ENCODE measurements at regions not wholly inside any gene's neighbourhood (a gene's known extent, or its start where the extent isn't known, plus 50 kb on each side); places are given as distances from the start of the nearest gene placed in this dataset.
A peak's percentile ranks its signal among the peaks of the same experiment; 100 is the strongest.

- TF ChIP-seq ZNF274 (IDR thresholded peaks at IDR 0.05; ENCODE audit: low read depth, low read length) = no peak
- H3K4me3 ChIP-seq (ENCODE audit: low read length) = no peak overlapping the region
These were observed 59.5 kb downstream of the PTGS2 start for GRCh38 chr1:186620566-186621350.

- H3K4me3 ChIP-seq (ENCODE audit: low read length) = peak overlapping the region; percentile 64
These were observed 61.6 kb downstream of the PTGS2 start for GRCh38 chr1:186618401-186619170.

GRCh38 chr1:186617926-186618325 lies 62.3 kb downstream of the PTGS2 start:
- TF ChIP-seq ZNF274 (IDR thresholded peaks at IDR 0.05; ENCODE audit: low read depth, low read length) = no peak
- H3K4me3 ChIP-seq (ENCODE audit: low read length) = no peak overlapping the region; the same call in 1 of the 2 replicates

More at GRCh38 chr1:186618401-186619170, 61.6 kb downstream of the PTGS2 start:
- TF ChIP-seq ZNF274 (IDR thresholded peaks at IDR 0.05; ENCODE audit: low read depth, low read length) = no peak

- TF ChIP-seq ZNF274 (IDR thresholded peaks at IDR 0.05; ENCODE audit: low read depth, low read length) = no peak
- no peak overlapping the region for H3K4me3 ChIP-seq (ENCODE audit: low read length)
These were observed 63.7 kb downstream of the PTGS2 start for GRCh38 chr1:186616511-186616910.

GRCh38 chr1:186615332-186615731 lies 64.9 kb downstream of the PTGS2 start:
- no peak overlapping the region for H3K4me3 ChIP-seq (ENCODE audit: low read length)
- TF ChIP-seq ZNF274 (IDR thresholded peaks at IDR 0.05; ENCODE audit: low read depth, low read length) = no peak

- TF ChIP-seq ZNF274 (IDR thresholded peaks at IDR 0.05; ENCODE audit: low read depth, low read length) = no peak
- no peak overlapping the region for H3K4me3 ChIP-seq (ENCODE audit: low read length)
These were observed 69.1 kb downstream of the PTGS2 start for GRCh38 chr1:186611156-186611555.

GRCh38 chr1:186609183-186609582 lies 71.0 kb downstream of the PTGS2 start:
- no peak overlapping the region for H3K4me3 ChIP-seq (ENCODE audit: low read length)
- TF ChIP-seq ZNF274 (IDR thresholded peaks at IDR 0.05; ENCODE audit: low read depth, low read length) = no peak

- no peak for TF ChIP-seq ZNF274 (IDR thresholded peaks at IDR 0.05; ENCODE audit: low read depth, low read length)
- H3K4me3 ChIP-seq (ENCODE audit: low read length) = no peak overlapping the region
These were observed 74.4 kb downstream of the PTGS2 start for GRCh38 chr1:186605762-186606350.

GRCh38 chr1:186595969-186596368 lies 84.3 kb downstream of the PTGS2 start:
- TF ChIP-seq ZNF274 (IDR thresholded peaks at IDR 0.05; ENCODE audit: low read depth, low read length) = no peak

GRCh38 chr1:186578325-186579016 lies 101.8 kb downstream of the PTGS2 start:
- H3K4me3 ChIP-seq (ENCODE audit: low read length) = no peak overlapping the region
- no peak for TF ChIP-seq ZNF274 (IDR thresholded peaks at IDR 0.05; ENCODE audit: low read depth, low read length)

More at GRCh38 chr1:186595969-186596368, 84.3 kb downstream of the PTGS2 start:
- no peak overlapping the region for H3K4me3 ChIP-seq (ENCODE audit: low read length)

GRCh38 chr1:186577633-186578032 lies 102.6 kb downstream of the PTGS2 start:
- no peak for TF ChIP-seq ZNF274 (IDR thresholded peaks at IDR 0.05; ENCODE audit: low read depth, low read length)
- no peak overlapping the region for H3K4me3 ChIP-seq (ENCODE audit: low read length)

- TF ChIP-seq ZNF274 (IDR thresholded peaks at IDR 0.05; ENCODE audit: low read depth, low read length) = no peak
- H3K4me3 ChIP-seq (ENCODE audit: low read length) = no peak overlapping the region
These were observed 103.0 kb downstream of the PTGS2 start for GRCh38 chr1:186577216-186577615.

- TF ChIP-seq ZNF274 (IDR thresholded peaks at IDR 0.05; ENCODE audit: low read depth, low read length) = no peak
- no peak overlapping the region for H3K4me3 ChIP-seq (ENCODE audit: low read length)
These were observed 104.9 kb downstream of the PTGS2 start for GRCh38 chr1:186575348-186575747.

GRCh38 chr1:186574926-186575325 lies 105.3 kb downstream of the PTGS2 start:
- TF ChIP-seq ZNF274 (IDR thresholded peaks at IDR 0.05; ENCODE audit: low read depth, low read length) = no peak
- H3K4me3 ChIP-seq (ENCODE audit: low read length) = no peak overlapping the region
